Activated naive CD4-positive, alpha-beta T cell treated with anti-CD3 and anti-CD28 coated beads, Interleukin-2, amount 50 U/mL, for 24 hours (primary cell): ENCODE measurements at regions not wholly inside any gene's neighbourhood (a gene's known extent, or its start where the extent isn't known, plus 50 kb on each side); places are given as distances from the start of the nearest gene placed in this dataset.
A peak's percentile ranks its signal among the peaks of the same experiment; 100 is the strongest.

ENCODE experiments used
- H3K27ac Mint-ChIP-seq: one replicate; pipeline ENCODE4 v1.8.0; 2021; ENCODE audit warnings: mild to moderate bottlenecking, mixed read lengths
- H3K27me3 Mint-ChIP-seq: one replicate; pipeline ENCODE4 v1.8.0; 2021; ENCODE audit warnings: mixed read lengths
- H3K36me3 Mint-ChIP-seq: one replicate; pipeline ENCODE4 v1.8.0; 2021; ENCODE audit warnings: mixed read lengths
- H3K4me1 Mint-ChIP-seq: one replicate; pipeline ENCODE4 v1.8.0; 2021; ENCODE audit warnings: mixed read lengths
- H3K4me3 Mint-ChIP-seq: one replicate; pipeline ENCODE4 v1.8.0; 2021; ENCODE audit warnings: mild to moderate bottlenecking, mixed read lengths
- H3K9me3 Mint-ChIP-seq: one replicate; pipeline ENCODE4 v1.8.0; 2021; ENCODE audit warnings: mixed read lengths

GRCh38 chr5:67364381-67364970 lies 167.9 kb upstream of the CD180 start:
- no peaks in the 10 kb centered on the region for H3K36me3 Mint-ChIP-seq
- H3K27ac Mint-ChIP-seq: no peak overlapping the region
- H3K4me1 Mint-ChIP-seq: peaks cover 11% of the 10 kb centered on the region
- H3K4me3 Mint-ChIP-seq: no peak overlapping the region
- no peaks in the 10 kb centered on the region for H3K9me3 Mint-ChIP-seq
- peaks cover 1% of the 10 kb centered on the region for H3K27me3 Mint-ChIP-seq

DNA sequence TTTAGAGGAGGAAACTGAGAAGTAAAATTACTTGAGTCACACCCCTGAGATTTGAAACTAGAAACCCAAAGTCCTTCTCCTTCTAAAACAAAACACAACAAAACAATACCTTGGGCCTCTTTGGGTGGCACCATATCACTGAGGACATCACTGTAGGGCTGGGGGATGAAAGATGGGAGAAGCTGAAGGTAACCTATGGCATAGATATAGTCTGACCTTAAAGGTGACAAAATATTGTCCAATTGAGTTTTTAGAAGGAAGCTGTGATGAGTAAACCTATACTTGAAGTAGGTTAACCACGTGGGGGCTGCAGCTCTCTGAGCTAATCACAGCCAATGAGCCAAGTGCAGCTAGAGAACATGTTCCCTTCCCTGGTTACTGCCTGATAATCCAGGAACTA lies 167.4 kb upstream of the CD180 start:
- Mint-ChIP-seq H3K4me3 (no peak overlapping the region), H3K27ac (no peak overlapping the region), H3K9me3 (no peaks in the 10 kb centered on the region), H3K27me3 (peaks cover 1% of the 10 kb centered on the region), H3K4me1 (peaks cover 11% of the 10 kb centered on the region), H3K36me3 (no peaks in the 10 kb centered on the region)

- peaks cover 3% of the 10 kb centered on the region for H3K27me3 Mint-ChIP-seq
- H3K9me3 Mint-ChIP-seq: peaks cover 7% of the 10 kb centered on the region
- peaks cover 11% of the 10 kb centered on the region for H3K4me1 Mint-ChIP-seq
- H3K27ac Mint-ChIP-seq: no peak overlapping the region
- no peaks in the 10 kb centered on the region for H3K36me3 Mint-ChIP-seq
- no peak overlapping the region for H3K4me3 Mint-ChIP-seq
Measured at GRCh38 chr5:67363180-67363709, 166.6 kb upstream of the CD180 start.

GRCh38 chr5:67361932-67362729 lies 165.5 kb upstream of the CD180 start:
- Mint-ChIP-seq H3K4me1 (peaks cover 11% of the 10 kb centered on the region), H3K36me3 (no peaks in the 10 kb centered on the region), H3K9me3 (peaks cover 7% of the 10 kb centered on the region), H3K4me3 (no peak overlapping the region), H3K27ac (no peak overlapping the region), H3K27me3 (peaks cover 2% of the 10 kb centered on the region)

DNA sequence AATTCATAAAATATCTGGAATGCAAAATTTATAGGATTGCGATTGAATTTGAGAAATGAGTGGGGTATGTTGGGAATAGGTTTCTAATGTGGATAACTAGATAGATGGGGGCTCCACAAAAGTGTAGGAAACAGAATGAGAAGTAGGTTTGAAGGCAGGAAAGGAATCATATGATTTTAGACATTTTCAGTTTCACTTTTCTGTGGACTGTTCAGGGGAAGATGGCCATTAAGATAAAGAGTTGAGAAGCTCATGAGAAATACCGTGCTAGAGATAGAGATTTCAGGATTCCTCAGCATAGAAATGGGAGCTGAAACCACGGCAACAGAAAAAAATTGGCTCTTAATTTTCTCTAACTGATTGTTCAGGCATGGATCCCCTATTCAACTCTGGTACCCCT lies 163.4 kb upstream of the CD180 start:
- Mint-ChIP-seq H3K36me3 (no peaks in the 10 kb centered on the region), H3K27ac (no peak overlapping the region), H3K4me1 (peaks cover 11% of the 10 kb centered on the region), H3K27me3 (peaks cover 1% of the 10 kb centered on the region), H3K9me3 (peaks cover 7% of the 10 kb centered on the region), H3K4me3 (no peak overlapping the region)

DNA sequence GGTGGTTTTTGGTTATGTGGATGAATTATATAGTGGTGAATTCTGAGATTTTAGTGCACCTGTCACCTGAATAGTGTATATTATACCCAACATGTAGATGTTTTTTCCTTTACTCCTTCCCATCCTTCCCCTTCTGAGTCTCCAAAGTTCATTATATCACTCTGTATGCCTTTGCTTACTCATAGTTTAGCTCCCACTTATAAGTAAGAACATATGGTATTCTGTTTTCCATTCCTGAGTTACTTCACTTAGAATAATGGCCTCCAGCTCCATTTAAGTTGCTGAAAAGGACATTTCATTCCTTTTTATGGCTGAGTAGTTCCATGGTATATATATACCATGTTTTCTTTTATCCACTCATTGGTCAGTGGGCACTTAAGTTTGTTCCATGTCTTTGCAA lies 161.6 kb upstream of the CD180 start:
- Mint-ChIP-seq H3K36me3 (no peaks in the 10 kb centered on the region), H3K4me3 (no peak overlapping the region), H3K4me1 (peaks cover 11% of the 10 kb centered on the region), H3K27ac (no peak overlapping the region), H3K9me3 (peaks cover 7% of the 10 kb centered on the region), H3K27me3 (peaks cover 1% of the 10 kb centered on the region)

- Mint-ChIP-seq H3K36me3 (no peaks in the 10 kb centered on the region), H3K4me1 (peaks cover 24% of the 10 kb centered on the region), H3K27me3 (peaks cover 1% of the 10 kb centered on the region), H3K4me3 (no peak overlapping the region), H3K27ac (no peak overlapping the region), H3K9me3 (peaks cover 7% of the 10 kb centered on the region)
Measured at GRCh38 chr5:67355120-67355713, 158.6 kb upstream of the CD180 start.

DNA sequence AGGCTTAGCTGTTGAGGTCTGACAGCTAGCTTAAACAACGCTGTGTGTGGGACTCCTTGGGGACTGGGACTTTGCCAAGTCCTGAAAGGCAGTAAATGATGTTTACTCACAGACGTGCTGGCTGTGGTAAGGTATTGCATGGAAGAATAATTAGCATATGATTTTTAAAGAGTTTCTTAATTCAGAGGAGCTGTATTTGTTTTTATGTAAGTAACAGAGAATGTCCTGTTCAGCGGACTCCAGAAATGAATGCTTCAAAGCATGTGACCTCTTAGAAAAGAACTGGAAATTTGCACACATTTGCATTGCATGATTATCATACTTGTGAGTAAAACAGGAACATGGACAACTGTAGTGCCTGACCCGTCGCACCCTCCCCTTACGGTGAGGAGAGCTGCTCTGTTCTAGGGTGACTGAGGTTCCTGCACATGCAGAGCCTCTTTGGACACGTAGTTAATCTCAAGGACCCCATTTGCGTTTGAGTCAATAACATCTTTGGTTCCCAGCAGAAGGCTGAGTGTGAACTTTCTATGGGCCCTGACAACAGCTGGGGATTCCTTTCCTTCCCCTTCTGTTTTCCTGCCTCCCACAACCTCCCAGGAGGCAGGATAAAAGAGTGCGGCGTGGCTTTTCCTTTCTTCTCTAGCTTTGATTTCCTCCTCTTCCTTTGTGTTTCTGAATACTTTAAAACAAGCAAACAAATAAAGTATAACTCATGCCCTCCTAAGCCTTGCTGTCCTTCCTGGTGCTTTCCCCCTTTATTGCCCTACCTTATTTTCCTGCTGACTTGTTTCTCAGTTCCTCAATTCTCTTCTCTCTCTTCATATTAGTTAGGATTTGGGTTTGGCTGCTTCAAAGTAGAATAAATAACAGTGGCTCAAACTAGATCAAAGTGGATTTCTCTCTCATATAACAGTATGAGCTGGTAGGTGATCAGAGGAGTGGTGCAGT lies 157.2 kb upstream of the CD180 start:
- Mint-ChIP-seq H3K36me3 (no peaks in the 10 kb centered on the region), H3K9me3 (peaks cover 5% of the 10 kb centered on the region), H3K4me1 (peaks cover 21% of the 10 kb centered on the region), H3K4me3 (no peak overlapping the region), H3K27ac (no peak overlapping the region), H3K27me3 (peaks cover 1% of the 10 kb centered on the region)

DNA sequence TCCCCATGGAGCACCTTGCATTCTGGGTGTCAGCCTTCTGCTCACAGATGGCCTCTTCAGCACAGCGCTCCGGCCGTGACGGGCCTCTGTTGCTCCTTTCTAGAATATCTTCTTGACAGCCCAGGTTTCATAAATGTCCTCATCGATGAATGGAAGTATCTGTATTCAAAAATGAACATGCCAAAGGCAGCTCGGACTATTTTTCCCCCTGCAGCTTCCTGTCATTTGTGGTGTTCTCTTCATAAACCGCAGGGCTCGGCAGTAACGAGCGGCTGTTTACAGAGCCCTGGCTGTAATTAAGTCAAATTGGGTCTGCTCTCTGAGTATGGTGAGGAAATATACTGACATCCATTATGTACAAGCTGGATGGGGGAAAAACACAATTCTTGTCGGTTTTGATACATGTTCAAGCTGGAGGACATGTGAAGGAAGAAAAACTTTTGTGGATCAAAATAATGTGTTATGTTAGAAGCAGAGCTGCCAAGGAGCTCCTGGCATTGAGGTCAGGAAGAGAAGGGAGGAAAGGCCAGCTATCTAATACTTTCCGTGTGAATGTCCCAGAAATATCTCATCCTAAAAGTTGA lies 154.1 kb upstream of the CD180 start:
- H3K4me3 Mint-ChIP-seq: peak overlapping the region; percentile 78
- no peak overlapping the region for H3K27ac Mint-ChIP-seq
- H3K9me3 Mint-ChIP-seq: peaks cover 5% of the 10 kb centered on the region
- H3K27me3 Mint-ChIP-seq: no peaks in the 10 kb centered on the region
- peaks cover 21% of the 10 kb centered on the region for H3K4me1 Mint-ChIP-seq
- H3K36me3 Mint-ChIP-seq: peaks cover 1% of the 10 kb centered on the region

DNA sequence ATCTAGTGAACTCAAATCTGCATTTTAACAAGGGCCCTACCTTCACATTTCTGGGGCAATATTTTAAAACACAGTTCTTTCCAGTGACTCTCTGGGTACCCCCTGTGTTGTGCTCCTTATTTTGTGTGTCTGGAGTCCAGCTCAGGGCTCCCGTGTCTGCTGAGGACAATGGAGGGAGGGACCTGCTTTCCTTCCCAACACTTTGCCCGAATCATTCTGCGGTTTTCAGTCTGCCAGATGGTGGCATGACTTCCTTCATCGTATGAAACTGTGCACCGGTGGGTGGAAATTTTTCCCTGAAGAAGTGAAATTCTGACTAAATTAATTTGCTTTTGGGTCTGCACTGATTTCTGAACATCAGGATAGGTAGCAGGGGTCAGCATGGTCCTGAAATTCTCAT lies 153.6 kb upstream of the CD180 start:
- peaks cover 6% of the 10 kb centered on the region for H3K9me3 Mint-ChIP-seq
- peaks cover 21% of the 10 kb centered on the region for H3K4me1 Mint-ChIP-seq
- no peaks in the 10 kb centered on the region for H3K27me3 Mint-ChIP-seq
- H3K4me3 Mint-ChIP-seq: peak overlapping the region; percentile 78
- H3K36me3 Mint-ChIP-seq: peaks cover 1% of the 10 kb centered on the region
- no peak overlapping the region for H3K27ac Mint-ChIP-seq

- H3K9me3 Mint-ChIP-seq: peaks cover 13% of the 10 kb centered on the region
- peaks cover 4% of the 10 kb centered on the region for H3K27me3 Mint-ChIP-seq
- peaks cover 21% of the 10 kb centered on the region for H3K4me1 Mint-ChIP-seq
- H3K36me3 Mint-ChIP-seq: peaks cover 7% of the 10 kb centered on the region
- no peak overlapping the region for H3K4me3 Mint-ChIP-seq
- H3K27ac Mint-ChIP-seq: no peak overlapping the region
Measured at GRCh38 chr5:67347821-67348220, 151.2 kb upstream of the CD180 start.

DNA sequence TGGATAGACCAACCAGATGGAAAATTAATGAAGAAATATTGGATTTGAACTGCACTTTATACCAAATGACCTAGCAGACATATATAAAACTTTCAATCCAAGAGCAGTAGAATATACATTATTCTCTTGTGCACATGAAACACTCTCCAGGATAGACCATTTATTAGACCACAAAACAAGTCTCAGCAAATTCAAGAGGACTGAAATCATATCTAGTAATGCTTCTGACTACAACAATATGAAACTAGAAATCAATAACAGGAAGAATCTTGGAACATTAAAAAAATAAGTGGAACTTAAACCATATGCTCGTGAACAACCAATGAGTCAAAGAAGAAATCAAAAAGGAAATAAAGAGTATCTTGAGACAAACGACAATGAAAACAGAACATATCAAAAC lies 150.0 kb upstream of the CD180 start:
- Mint-ChIP-seq H3K4me3 (no peak overlapping the region), H3K4me1 (peaks cover 18% of the 10 kb centered on the region), H3K36me3 (peaks cover 7% of the 10 kb centered on the region), H3K27ac (no peak overlapping the region), H3K27me3 (peaks cover 4% of the 10 kb centered on the region), H3K9me3 (peaks cover 13% of the 10 kb centered on the region)

DNA sequence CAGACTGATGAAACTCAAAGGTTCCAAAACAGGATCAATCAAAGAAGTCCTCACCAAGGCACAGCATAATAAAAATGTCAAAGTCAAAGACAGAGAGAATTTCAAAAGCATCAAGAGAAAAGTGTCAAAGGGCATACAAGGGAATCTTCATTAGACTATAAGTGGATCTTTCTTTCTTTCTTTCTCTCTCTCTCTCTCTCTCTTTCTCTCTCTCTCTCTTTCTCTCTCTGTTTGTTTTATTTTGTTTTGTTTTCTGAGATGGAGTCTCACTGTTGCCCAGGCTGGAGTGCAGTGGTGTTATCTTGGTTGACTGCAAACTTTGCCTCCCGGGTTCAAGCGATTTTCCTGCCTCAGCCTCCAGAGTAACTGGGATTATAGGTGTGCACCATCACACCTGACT lies 148.3 kb upstream of the CD180 start:
- Mint-ChIP-seq H3K4me1 (peaks cover 4% of the 10 kb centered on the region), H3K9me3 (peaks cover 13% of the 10 kb centered on the region), H3K27me3 (peaks cover 10% of the 10 kb centered on the region), H3K27ac (no peak overlapping the region), H3K4me3 (no peak overlapping the region), H3K36me3 (peaks cover 7% of the 10 kb centered on the region)

DNA sequence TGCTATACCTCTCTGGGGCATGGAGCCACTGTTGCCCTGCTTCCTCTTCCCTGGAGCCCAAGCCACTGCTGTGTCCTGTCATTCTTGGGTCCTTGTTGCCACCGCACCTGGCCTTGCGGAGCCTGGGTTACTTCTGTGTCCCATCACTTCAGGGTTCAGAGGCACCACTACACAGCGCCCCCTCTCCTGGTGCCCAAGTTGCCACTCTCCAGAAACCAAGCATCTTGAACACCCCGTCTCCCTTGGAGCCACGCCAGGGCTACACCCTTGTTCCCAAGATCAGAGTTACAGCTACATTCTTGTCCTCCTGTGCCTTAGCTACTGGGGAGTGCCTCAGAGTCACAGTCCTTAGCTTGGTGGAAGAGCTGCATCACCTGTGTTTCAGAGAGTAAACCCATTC lies 147.2 kb upstream of the CD180 start:
- Mint-ChIP-seq H3K27me3 (peaks cover 10% of the 10 kb centered on the region), H3K27ac (no peak overlapping the region), H3K36me3 (peaks cover 7% of the 10 kb centered on the region), H3K4me3 (no peak overlapping the region), H3K4me1 (no peaks in the 10 kb centered on the region), H3K9me3 (peaks cover 13% of the 10 kb centered on the region)

GRCh38 chr5:67341478-67341877 lies 144.9 kb upstream of the CD180 start:
- H3K4me3 Mint-ChIP-seq: no peak overlapping the region
- H3K4me1 Mint-ChIP-seq: no peaks in the 10 kb centered on the region
- peaks cover 10% of the 10 kb centered on the region for H3K27me3 Mint-ChIP-seq

More at GRCh38 chr5:67341478-67341877, 144.9 kb upstream of the CD180 start:
- Mint-ChIP-seq H3K27ac (no peak overlapping the region), H3K36me3 (peaks cover 7% of the 10 kb centered on the region), H3K9me3 (peaks cover 13% of the 10 kb centered on the region)
